ENCODE measurements at regions not wholly inside any gene's neighbourhood (a gene's known extent, or its start where the extent isn't known, plus 50 kb on each side); places are given as distances from the start of the nearest gene placed in this dataset.

DNA sequence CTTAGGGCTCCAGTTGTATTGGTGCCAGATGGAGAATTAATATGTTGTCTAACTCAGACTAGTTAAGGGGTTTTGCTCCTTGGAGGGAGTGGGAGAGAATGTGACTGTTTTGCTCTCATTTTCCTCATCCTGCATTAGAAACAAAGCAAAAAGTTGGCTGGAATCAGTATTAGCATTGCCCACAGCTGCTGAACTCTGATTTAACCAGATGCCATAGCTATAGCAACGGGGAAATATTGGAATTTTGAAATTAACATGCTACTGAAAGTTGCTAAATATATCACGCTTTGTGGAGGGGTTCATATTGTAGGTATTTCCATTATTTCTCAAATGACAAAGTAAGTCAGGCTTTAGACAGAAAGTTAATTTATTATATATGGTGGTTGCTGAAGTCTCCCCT, 66.7 kb upstream of the EOLA2 start (continued):
- TF ChIP-seq, protein P1, sequence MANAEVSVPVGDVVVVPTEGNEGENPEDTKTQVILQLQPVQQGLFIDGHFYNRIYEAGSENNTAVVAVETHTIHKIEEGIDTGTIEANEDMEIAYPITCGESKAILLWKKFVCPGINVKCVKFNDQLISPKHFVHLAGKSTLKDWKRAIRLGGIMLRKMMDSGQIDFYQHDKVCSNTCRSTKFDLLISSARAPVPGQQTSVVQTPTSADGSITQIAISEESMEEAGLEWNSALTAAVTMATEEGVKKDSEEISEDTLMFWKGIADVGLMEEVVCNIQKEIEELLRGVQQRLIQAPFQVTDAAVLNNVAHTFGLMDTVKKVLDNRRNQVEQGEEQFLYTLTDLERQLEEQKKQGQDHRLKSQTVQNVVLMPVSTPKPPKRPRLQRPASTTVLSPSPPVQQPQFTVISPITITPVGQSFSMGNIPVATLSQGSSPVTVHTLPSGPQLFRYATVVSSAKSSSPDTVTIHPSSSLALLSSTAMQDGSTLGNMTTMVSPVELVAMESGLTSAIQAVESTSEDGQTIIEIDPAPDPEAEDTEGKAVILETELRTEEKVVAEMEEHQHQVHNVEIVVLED (CRISPR knock-in tag; IDR thresholded peaks at IDR 0.05; ENCODE audit: borderline replicate concordance): no peak
- TF ChIP-seq DNMT3B (CRISPR knock-in tag; conservative IDR thresholded peaks at IDR 0.05) (no peak), ZNF121 (CRISPR knock-in tag; IDR thresholded peaks at IDR 0.05) (no peak), IRF2 (CRISPR knock-in tag; IDR thresholded peaks at IDR 0.05) (no peak)

DNA sequence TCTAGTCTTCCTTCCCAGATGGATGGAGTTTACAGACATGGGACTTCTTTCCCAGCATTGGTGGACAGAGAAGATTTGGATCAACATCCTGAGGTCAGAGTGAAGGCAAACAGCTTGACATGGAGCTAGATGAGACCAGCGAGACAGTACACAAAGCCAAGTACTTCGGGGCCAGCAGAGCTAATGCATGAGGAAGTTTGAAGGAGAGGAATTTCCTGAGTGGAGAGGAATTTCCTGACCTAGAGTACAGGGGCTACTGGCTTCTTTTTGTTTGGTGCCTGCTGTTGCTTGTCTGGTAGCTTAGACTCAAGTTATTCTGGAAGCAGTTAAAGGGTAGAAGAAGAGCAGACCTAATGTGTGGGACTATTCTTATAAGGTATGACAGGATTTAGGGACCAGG, 69.1 kb upstream of the EOLA2 start:
- no TSS peak for BruUV-seq (replicated peaks)
- H2AFZ ChIP-seq (ENCODE audit: low read length): no peak overlapping the region
- no peak for DNase-seq (ENCODE audit: low spot score)
- WGBS (ENCODE audit: low lambda C conversion rate): 85% methylated on average over 2 of the region's 2 CpGs
- no peaks in the 10 kb centered on the region for H3K79me2 ChIP-seq (ENCODE audit: insufficient read depth, low read length)
- no peaks in the 10 kb centered on the region for H3K36me3 ChIP-seq (replicated peaks in 1 of 2; ENCODE audit: control insufficient read depth in 1 of 2, insufficient read depth in 2 of 2, low read length in 2 of 2)
- no peaks in the 10 kb centered on the region for H4K20me1 ChIP-seq (ENCODE audit: insufficient read depth, low read length)
- CTCF ChIA-PET (ENCODE audit: low intra/inter-chr PET ratio, low total read pairs): no interaction called here
- FAIRE-seq: no peak
- H3K9me3 ChIP-seq (ENCODE audit: low read length): no peaks in the 10 kb centered on the region
- no peak for ATAC-seq
- no peaks in the 10 kb centered on the region for H3K27me3 ChIP-seq (ENCODE audit: control insufficient read depth in 1 of 2, insufficient read depth in 2 of 2, low read length in 2 of 2)
- H3K4me1 ChIP-seq (ENCODE audit: insufficient read depth, low read length): peaks cover 6% of the 10 kb centered on the region; the same call in 1 of the 2 replicates
- no peak overlapping the region for H3K4me2 ChIP-seq (ENCODE audit: low read depth, low read length)
- POLR2A ChIA-PET: no interaction called here
- TF ChIP-seq CREB1 (IDR thresholded peaks at IDR 0.05) (no peak), CREB1 (CRISPR knock-in tag; IDR thresholded peaks at IDR 0.05) (no peak), HNF4G (IDR thresholded peaks at IDR 0.05; ENCODE audit: borderline replicate concordance, low read depth, low read length) (no peak), HNF4G (CRISPR knock-in tag; IDR thresholded peaks at IDR 0.05; ENCODE audit: borderline replicate concordance, low read depth) (no peak), RBM22 (optimal IDR thresholded peaks at IDR 0.05; ENCODE audit: low read length) (no peak), TMF1 (CRISPR knock-in tag; IDR thresholded peaks at IDR 0.05; ENCODE audit: low read depth) (no peak), ERF (CRISPR knock-in tag; IDR thresholded peaks at IDR 0.05) (no peak), KLF11 (CRISPR knock-in tag; IDR thresholded peaks at IDR 0.05) (no peak)
- H3K9ac ChIP-seq (ENCODE audit: insufficient read depth, low read depth, low read length): no peak overlapping the region
- intact Hi-C loops (cut with micrococcal nuclease; ENCODE audit: unreplicated experiment): no loop called here
- no peak overlapping the region for H3K4me3 ChIP-seq (replicated peaks in 1 of 3; ENCODE audit: insufficient read depth in 1 of 3, low read depth in 2 of 3, low read length in 3 of 3)
- in situ Hi-C loops (cut with HindIII; ENCODE audit: extremely low pct_ligation_motif_present, low pct_unique_long_range_greater_than_20kb): no loop called here
- no peak overlapping the region for H3K27ac ChIP-seq (ENCODE audit: extremely low read length, insufficient read depth, low read length)

Data from HepG2 (cell line).